ENCODE measurements at regions not wholly inside any gene's neighbourhood (a gene's known extent, or its start where the extent isn't known, plus 50 kb on each side); places are given as distances from the start of the nearest gene placed in this dataset.

- Histone ChIP-seq H2BK20ac (ENCODE audit: low read length) (no peak overlapping the region), H3K9ac (replicated peaks in 1 of 4; ENCODE audit: extremely low read depth in 1 of 4, low read depth in 3 of 4, low read length in 3 of 4) (no peak overlapping the region), H3K4me1 (replicated peaks in 1 of 4; ENCODE audit: control insufficient read depth in 3 of 4, insufficient read depth in 4 of 4, low read length in 3 of 4) (no peaks in the 10 kb centered on the region), H4K20me1 (replicated peaks in 1 of 2; ENCODE audit: control insufficient read depth in 1 of 2, insufficient read depth in 2 of 2, low read length in 2 of 2) (no peaks in the 10 kb centered on the region), H3K18ac (ENCODE audit: extremely low read depth, low read length) (no peak overlapping the region), H2AK5ac (ENCODE audit: low read depth, low read length) (no peak overlapping the region), H2BK12ac (ENCODE audit: low read depth, low read length) (no peak overlapping the region), H2BK120ac (replicated peaks; ENCODE audit: low read depth, low read length) (no peak overlapping the region), H3K14ac (ENCODE audit: insufficient read length) (no peak overlapping the region), H2BK5ac (ENCODE audit: low read depth, low read length) (no peak overlapping the region), H4K5ac (ENCODE audit: insufficient read length, low read depth, low read length) (no peak overlapping the region), H2BK15ac (ENCODE audit: low read length) (no peak overlapping the region), H3K56ac (replicated peaks; ENCODE audit: insufficient read length, low read depth, low read length) (no peak overlapping the region), H3K9me3 (ENCODE audit: insufficient read depth in 2 of 2, low read depth in 1 of 2, low read length in 1 of 2) (no peaks in the 10 kb centered on the region), H3K36me3 (ENCODE audit: control insufficient read depth in 2 of 4, insufficient read depth in 4 of 4, low read length in 3 of 4) (no peaks in the 10 kb centered on the region), H3K23ac (ENCODE audit: insufficient read length) (no peak overlapping the region), H3K79me2 (ENCODE audit: control insufficient read depth in 1 of 2, insufficient read depth in 2 of 2, low read length in 2 of 2) (no peaks in the 10 kb centered on the region), H3K4me2 (ENCODE audit: insufficient read depth in 1 of 2, low read depth in 2 of 2, low read length in 2 of 2) (no peak overlapping the region), H3K79me1 (ENCODE audit: low read depth, low read length) (no peaks in the 10 kb centered on the region), H3K27ac (ENCODE audit: low read depth, low read length) (no peak overlapping the region), H4K8ac (ENCODE audit: extremely low read depth, insufficient read depth, low read length) (no peak overlapping the region; the same call in 1 of the 2 replicates), H3K4me3 (ENCODE audit: extremely low read depth in 1 of 4, insufficient read depth in 2 of 4, low read depth in 3 of 4, low read length in 4 of 4) (no peak overlapping the region), H3K27me3 (replicated peaks in 1 of 4; ENCODE audit: control insufficient read depth in 3 of 4, extremely low read depth in 1 of 4, insufficient read depth in 3 of 4, low read length in 3 of 4) (no peaks in the 10 kb centered on the region), H3K23me2 (ENCODE audit: low read depth, low read length) (no peaks in the 10 kb centered on the region), H3K4ac (replicated peaks; ENCODE audit: insufficient read length, low read depth, low read length) (no peak overlapping the region), H2AFZ (ENCODE audit: low read length) (no peak overlapping the region), H4K91ac (replicated peaks; ENCODE audit: insufficient read length, low read length) (no peak overlapping the region)
- no peak for TF ChIP-seq JUND (IDR thresholded peaks at IDR 0.05; ENCODE audit: low read length)
- no peak for TF ChIP-seq SP2 (IDR thresholded peaks at IDR 0.05; ENCODE audit: low read length)
- TF ChIP-seq E2F6 (IDR thresholded peaks at IDR 0.05): no peak
- no peak for TF ChIP-seq SIRT6 (IDR thresholded peaks at IDR 0.05; ENCODE audit: low read length)
- no peak for TF ChIP-seq PHF8 (conservative IDR thresholded peaks at IDR 0.05; ENCODE audit: low read depth, low read length)
- no peak for TF ChIP-seq NANOG (IDR thresholded peaks at IDR 0.05; ENCODE audit: insufficient read depth, low read depth, low read length, poor library complexity, severe bottlenecking)
- TF ChIP-seq RNF2 (IDR thresholded peaks at IDR 0.05; ENCODE audit: borderline replicate concordance, low read depth, low read length, missing control alignments, poor library complexity, severe bottlenecking): no peak
- DNase-seq (ENCODE audit: low read depth in 1 of 2, low spot score in 2 of 2) (no peak), FAIRE-seq (no peak)
- ChIA-PET POLR2A (ENCODE audit: partially characterized antibody) (interaction anchor here (0.6 kb wide), 1 partner anchor 37 kb away, joined by 3 read pairs; no protein-coding TSS in a partner anchor), CTCF (ENCODE audit: partially characterized antibody) (interaction anchor here (0.8 to 1.1 kb wide), 3 partner anchors 24 to 484 kb away, joined by 3 to 4 read pairs (median 3); no protein-coding TSS in a partner anchor)
- 91% methylated on average over 9 of the region's 9 CpGs; no CpG with 5 or more reads in 1 of the 2 experiments for WGBS, 2 experiments (ENCODE audit: extremely low coverage in 1 of 2, insufficient coverage in 1 of 2, insufficient read length in 1 of 2, insufficient replicate concordance in 2 of 2, low coverage in 1 of 2, low lambda C conversion rate in 2 of 2, missing lambda C conversion rate in 1 of 2)
Measured at GRCh38 chr10:30747633-30748032, 118.1 kb upstream of the LYZL2 start.

Data from H1 (cell line).